ENCODE measurements at regions not wholly inside any gene's neighbourhood (a gene's known extent, or its start where the extent isn't known, plus 50 kb on each side); places are given as distances from the start of the nearest gene placed in this dataset.

DNA sequence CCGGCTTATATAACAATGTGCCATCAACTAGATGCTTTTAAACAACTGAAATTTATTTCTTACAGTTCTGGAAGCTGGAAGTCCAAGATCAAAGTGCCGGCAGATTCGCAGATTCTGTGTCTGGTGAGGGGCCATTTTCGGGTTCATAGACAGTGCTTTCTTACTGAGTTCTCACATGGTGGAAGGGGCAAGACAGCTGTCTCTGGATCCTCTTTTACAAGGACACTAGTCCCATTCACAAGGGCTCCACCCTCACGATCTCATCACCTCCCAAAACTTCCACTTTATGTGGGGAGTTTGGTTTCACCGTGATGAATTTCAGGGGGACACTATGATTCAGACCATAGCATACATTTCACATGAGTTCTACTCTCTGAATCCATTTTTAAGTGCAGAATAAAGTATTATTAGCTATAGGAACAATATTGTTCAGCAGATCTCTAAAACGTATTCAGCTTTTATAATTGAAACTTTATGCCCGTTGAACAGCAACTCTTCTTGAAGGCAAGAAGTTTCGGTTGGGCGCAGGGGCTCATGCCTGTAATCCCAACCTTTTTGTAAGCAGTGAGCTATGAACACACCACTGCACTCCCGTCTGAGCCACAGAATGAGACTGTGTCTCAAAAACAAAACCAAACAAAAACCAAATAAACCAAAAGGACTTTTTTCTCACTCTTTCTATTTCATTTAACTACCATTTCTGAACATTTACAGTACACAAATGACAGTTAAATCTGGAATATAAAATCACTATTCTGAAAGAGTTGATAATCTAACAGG lies 502.8 kb downstream of the CMPK2 start:
- Histone ChIP-seq H3K36me3 (ENCODE audit: insufficient read depth, low read length) (no peaks in the 10 kb centered on the region), H3K4me1 (ENCODE audit: insufficient read depth, low read length) (no peaks in the 10 kb centered on the region), H3K9me3 (ENCODE audit: insufficient read depth, low read length, severe bottlenecking) (no peaks in the 10 kb centered on the region), H3K79me2 (ENCODE audit: insufficient read depth, low read length) (no peaks in the 10 kb centered on the region), H3K9ac (ENCODE audit: low read depth, low read length) (no peak overlapping the region), H4K20me1 (ENCODE audit: insufficient read depth, low read length) (no peaks in the 10 kb centered on the region), H3K27ac (ENCODE audit: low read length) (no peak overlapping the region), H3K27me3 (ENCODE audit: insufficient read depth, low read length, poor library complexity) (no peaks in the 10 kb centered on the region), H2AFZ (ENCODE audit: low read depth, low read length) (no peak overlapping the region), H3K4me3 (ENCODE audit: low read depth in 1 of 2, low read length in 2 of 2) (no peak overlapping the region), H3K4me2 (ENCODE audit: insufficient read depth, low read length) (no peak overlapping the region)
- DNase-seq (no peak), ATAC-seq (ENCODE audit: insufficient read depth, low read depth) (no peak)
- TF ChIP-seq, protein P1, sequence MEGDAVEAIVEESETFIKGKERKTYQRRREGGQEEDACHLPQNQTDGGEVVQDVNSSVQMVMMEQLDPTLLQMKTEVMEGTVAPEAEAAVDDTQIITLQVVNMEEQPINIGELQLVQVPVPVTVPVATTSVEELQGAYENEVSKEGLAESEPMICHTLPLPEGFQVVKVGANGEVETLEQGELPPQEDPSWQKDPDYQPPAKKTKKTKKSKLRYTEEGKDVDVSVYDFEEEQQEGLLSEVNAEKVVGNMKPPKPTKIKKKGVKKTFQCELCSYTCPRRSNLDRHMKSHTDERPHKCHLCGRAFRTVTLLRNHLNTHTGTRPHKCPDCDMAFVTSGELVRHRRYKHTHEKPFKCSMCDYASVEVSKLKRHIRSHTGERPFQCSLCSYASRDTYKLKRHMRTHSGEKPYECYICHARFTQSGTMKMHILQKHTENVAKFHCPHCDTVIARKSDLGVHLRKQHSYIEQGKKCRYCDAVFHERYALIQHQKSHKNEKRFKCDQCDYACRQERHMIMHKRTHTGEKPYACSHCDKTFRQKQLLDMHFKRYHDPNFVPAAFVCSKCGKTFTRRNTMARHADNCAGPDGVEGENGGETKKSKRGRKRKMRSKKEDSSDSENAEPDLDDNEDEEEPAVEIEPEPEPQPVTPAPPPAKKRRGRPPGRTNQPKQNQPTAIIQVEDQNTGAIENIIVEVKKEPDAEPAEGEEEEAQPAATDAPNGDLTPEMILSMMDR (IDR thresholded peaks at IDR 0.05; ENCODE audit: borderline replicate concordance, extremely low read depth, low read length, poor library complexity, severe bottlenecking), result no peak
- no peak for TF ChIP-seq EZH2 (IDR thresholded peaks at IDR 0.05; ENCODE audit: borderline replicate concordance, low read depth, low read length, severe bottlenecking)

DNA sequence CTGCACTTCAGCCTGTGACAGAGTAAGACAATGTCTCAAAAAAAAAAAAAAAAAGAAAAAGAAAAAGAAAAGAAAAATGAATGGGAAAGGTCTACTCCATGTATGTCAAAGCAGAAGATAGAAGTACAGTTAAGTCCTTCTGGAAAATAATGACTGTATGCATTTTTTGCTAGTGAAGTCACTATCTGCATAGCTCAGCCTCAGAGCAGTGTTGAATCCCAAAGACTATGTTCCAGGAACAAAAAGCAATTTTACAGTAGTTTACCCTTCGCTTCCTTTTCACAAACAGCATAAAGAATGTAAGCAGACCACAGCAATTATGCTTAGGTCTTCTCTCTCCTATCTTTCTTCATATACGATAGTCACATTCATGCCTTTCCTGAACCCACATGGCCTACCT lies 497.4 kb downstream of the CMPK2 start:
- H2AFZ ChIP-seq (ENCODE audit: low read depth, low read length), result no peak overlapping the region
- no peaks in the 10 kb centered on the region for H3K9me3 ChIP-seq (ENCODE audit: insufficient read depth, low read length, severe bottlenecking)
- H3K79me2 ChIP-seq (ENCODE audit: insufficient read depth, low read length), result no peaks in the 10 kb centered on the region
- TF ChIP-seq EZH2 (IDR thresholded peaks at IDR 0.05; ENCODE audit: borderline replicate concordance, low read depth, low read length, severe bottlenecking), result no peak
- TF ChIP-seq, protein P1 (IDR thresholded peaks at IDR 0.05; ENCODE audit: borderline replicate concordance, extremely low read depth, low read length, poor library complexity, severe bottlenecking), result no peak
- H3K27ac ChIP-seq (ENCODE audit: low read length), result no peak overlapping the region
- DNase-seq (no peak), ATAC-seq (ENCODE audit: insufficient read depth, low read depth) (no peak)
- H3K4me1 ChIP-seq (ENCODE audit: insufficient read depth, low read length), result no peaks in the 10 kb centered on the region
- H3K4me2 ChIP-seq (ENCODE audit: insufficient read depth, low read length), result no peak overlapping the region
- no peak overlapping the region for H3K9ac ChIP-seq (ENCODE audit: low read depth, low read length)
- H3K36me3 ChIP-seq (ENCODE audit: insufficient read depth, low read length), result no peaks in the 10 kb centered on the region
- no peaks in the 10 kb centered on the region for H4K20me1 ChIP-seq (ENCODE audit: insufficient read depth, low read length)
- no peak overlapping the region for H3K4me3 ChIP-seq (ENCODE audit: low read depth in 1 of 2, low read length in 2 of 2)
- H3K27me3 ChIP-seq (ENCODE audit: insufficient read depth, low read length, poor library complexity), result no peaks in the 10 kb centered on the region

DNA sequence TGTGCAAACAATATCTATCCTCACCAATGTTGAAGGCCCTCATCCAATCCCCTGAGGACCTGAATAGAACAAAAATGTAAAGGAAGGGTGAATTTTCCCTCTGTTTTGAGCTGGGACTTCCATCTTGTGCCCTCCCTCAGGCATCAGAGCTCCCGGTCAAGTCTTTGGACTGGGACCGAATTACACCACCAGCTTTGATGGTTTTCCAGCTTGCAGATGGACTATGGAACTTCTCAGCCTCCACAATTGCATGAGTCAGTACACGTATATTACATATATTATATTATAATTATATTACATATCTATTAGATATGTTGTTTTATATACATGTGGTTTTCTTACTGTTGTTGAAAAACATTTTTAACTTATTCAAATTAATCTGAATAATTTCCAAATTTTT lies 496.4 kb downstream of the CMPK2 start:
- no peak overlapping the region for H3K4me2 ChIP-seq (ENCODE audit: insufficient read depth, low read length)
- H3K4me3 ChIP-seq (ENCODE audit: low read depth in 1 of 2, low read length in 2 of 2), result no peak overlapping the region
- H3K9ac ChIP-seq (ENCODE audit: low read depth, low read length), result no peak overlapping the region
- no peak overlapping the region for H3K27ac ChIP-seq (ENCODE audit: low read length)
- no peaks in the 10 kb centered on the region for H3K79me2 ChIP-seq (ENCODE audit: insufficient read depth, low read length)
- no peak for ATAC-seq (ENCODE audit: insufficient read depth, low read depth)
- DNase-seq, result no peak
- no peaks in the 10 kb centered on the region for H3K9me3 ChIP-seq (ENCODE audit: insufficient read depth, low read length, severe bottlenecking)
- H4K20me1 ChIP-seq (ENCODE audit: insufficient read depth, low read length), result no peaks in the 10 kb centered on the region
- no peaks in the 10 kb centered on the region for H3K4me1 ChIP-seq (ENCODE audit: insufficient read depth, low read length)
- H3K27me3 ChIP-seq (ENCODE audit: insufficient read depth, low read length, poor library complexity), result no peaks in the 10 kb centered on the region
- no peak overlapping the region for H2AFZ ChIP-seq (ENCODE audit: low read depth, low read length)
- TF ChIP-seq, protein P1 (IDR thresholded peaks at IDR 0.05; ENCODE audit: borderline replicate concordance, extremely low read depth, low read length, poor library complexity, severe bottlenecking), result no peak
- no peak for TF ChIP-seq EZH2 (IDR thresholded peaks at IDR 0.05; ENCODE audit: borderline replicate concordance, low read depth, low read length, severe bottlenecking)
- H3K36me3 ChIP-seq (ENCODE audit: insufficient read depth, low read length), result no peaks in the 10 kb centered on the region
